ENCODE measurements at regions not wholly inside any gene's neighbourhood (a gene's known extent, or its start where the extent isn't known, plus 50 kb on each side); places are given as distances from the start of the nearest gene placed in this dataset.

DNA sequence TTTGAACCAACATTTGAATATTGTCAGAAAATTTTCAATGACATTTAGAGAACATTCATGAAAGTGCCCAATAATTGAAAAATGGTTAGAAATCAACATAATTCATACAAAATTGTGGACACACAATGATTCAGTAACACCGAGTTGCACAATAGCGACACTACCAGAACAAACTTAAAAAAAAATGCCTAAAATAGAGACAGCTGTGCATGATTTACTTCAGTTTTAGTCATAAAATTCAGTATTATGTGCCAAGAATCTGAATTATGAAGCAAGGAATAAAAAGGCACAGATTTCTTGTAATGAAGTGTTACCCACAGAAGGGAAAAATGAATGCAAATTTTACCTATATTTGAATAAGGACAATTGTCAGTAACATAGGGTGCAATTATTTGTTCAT lies 396.0 kb downstream of the SEMA3D start:
- no peak for DNase-seq (ENCODE audit: extremely low spot score)
- CTCF ChIA-PET: no interaction called here
- no peak for TF ChIP-seq CTCF (IDR thresholded peaks at IDR 0.05; ENCODE audit: control extremely low read depth, extremely low read depth, low read depth, missing control alignments)
- POLR2A ChIA-PET: no interaction called here

DNA sequence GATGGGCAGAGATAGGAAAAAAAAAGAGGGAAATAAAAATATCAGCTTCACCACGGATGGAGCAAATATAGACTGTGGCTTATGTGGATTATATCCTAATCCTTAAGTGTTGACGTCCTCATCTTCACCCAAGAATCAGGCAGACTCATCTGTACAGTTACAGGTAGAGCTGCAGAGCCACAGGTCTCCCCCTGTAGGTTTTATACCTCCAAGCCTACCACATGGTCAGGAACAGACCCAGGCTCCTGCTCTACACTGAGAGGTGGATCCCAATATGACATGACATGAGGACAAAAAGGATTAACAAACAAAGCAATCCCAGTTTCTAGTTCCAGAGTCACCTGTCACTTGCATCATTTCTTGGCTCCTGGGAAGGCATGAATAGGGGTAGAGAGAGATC lies 400.8 kb downstream of the SEMA3D start:
- POLR2A ChIA-PET: no interaction called here

GRCh38 chr7:84784450-84784849 lies 402.4 kb downstream of the SEMA3D start:
- POLR2A ChIA-PET: no interaction called here
- TF ChIP-seq CTCF (IDR thresholded peaks at IDR 0.05; ENCODE audit: control extremely low read depth, extremely low read depth, low read depth, missing control alignments): no peak
- CTCF ChIA-PET: no interaction called here
- DNase-seq (ENCODE audit: extremely low spot score): no peak

More for the DNA sequence above, 400.8 kb downstream of the SEMA3D start:
- CTCF ChIA-PET: no interaction called here
- no peak for DNase-seq (ENCODE audit: extremely low spot score)
- no peak for TF ChIP-seq CTCF (IDR thresholded peaks at IDR 0.05; ENCODE audit: control extremely low read depth, extremely low read depth, low read depth, missing control alignments)

DNA sequence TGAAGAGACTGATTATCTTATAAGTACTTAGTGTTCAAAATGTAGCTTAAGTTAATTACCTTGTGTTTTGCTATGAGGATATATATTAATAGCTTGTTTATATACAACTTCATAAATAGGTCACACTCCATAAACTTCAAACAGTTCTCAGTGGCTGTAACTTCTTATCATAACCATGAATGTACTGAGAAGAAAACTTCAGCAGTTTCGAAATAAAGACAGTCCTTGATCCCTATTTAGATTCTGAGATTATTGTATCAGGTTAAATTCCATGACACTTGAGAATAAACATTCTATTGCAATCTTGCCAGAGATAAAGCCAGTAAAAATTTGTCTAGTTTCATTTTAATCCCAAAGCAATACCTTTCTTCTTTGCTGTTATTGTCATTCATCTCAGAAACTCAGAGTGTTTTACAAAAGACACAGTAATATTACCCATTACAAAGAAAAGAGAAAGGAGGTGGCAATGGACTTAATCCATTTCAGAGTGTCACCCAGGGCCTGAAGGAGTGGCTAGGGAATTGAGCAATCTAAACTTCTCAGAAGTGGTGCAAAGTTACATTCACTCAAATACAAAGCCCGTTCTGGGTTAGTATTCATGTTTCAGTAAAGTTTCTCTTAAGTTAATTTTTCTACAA lies 403.6 kb downstream of the SEMA3D start:
- ChIA-PET POLR2A (no interaction called here), CTCF (no interaction called here)
- TF ChIP-seq CTCF (IDR thresholded peaks at IDR 0.05; ENCODE audit: control extremely low read depth, extremely low read depth, low read depth, missing control alignments): no peak
- no peak for DNase-seq (ENCODE audit: extremely low spot score)

GRCh38 chr7:84781838-84782237 lies 405.0 kb downstream of the SEMA3D start:
- no peak for DNase-seq (ENCODE audit: extremely low spot score)
- ChIA-PET CTCF (no interaction called here), POLR2A (no interaction called here)
- TF ChIP-seq CTCF (IDR thresholded peaks at IDR 0.05; ENCODE audit: control extremely low read depth, extremely low read depth, low read depth, missing control alignments): no peak

- no peak for DNase-seq (ENCODE audit: extremely low spot score)
- no peak for TF ChIP-seq CTCF (IDR thresholded peaks at IDR 0.05; ENCODE audit: control extremely low read depth, extremely low read depth, low read depth, missing control alignments)
- POLR2A ChIA-PET: no interaction called here
- CTCF ChIA-PET: no interaction called here
Measured at GRCh38 chr7:84780158-84781124, 406.4 kb downstream of the SEMA3D start.

Measured in GM10248 (cell line).